IMR-90 (cell line): ENCODE measurements at regions not wholly inside any gene's neighbourhood (a gene's known extent, or its start where the extent isn't known, plus 50 kb on each side); places are given as distances from the start of the nearest gene placed in this dataset.

Experiments used
- ATAC-seq: fragments of 200-7000 bp; cut with Tn5 transposase; 2 replicates; pipeline ENCODE4 v1.9.1; 2020; ENCODE audit warnings: low read depth, mild to moderate bottlenecking, moderate library complexity
- BruUV-seq: library from RNA; stranded (reverse); fragments of 400-500 nt; replicated peaks from 2 replicates; lab custom pipeline; 2021; lab: Mats Ljungman, UMichigan
- CTCF ChIA-PET: fragments of 300-600 bp; formaldehyde crosslinking; extraction: SDS; loops from one replicate; lab custom pipeline; 2021; ENCODE audit warnings: antibody characterized with exemption; lab: Yijun Ruan, JAX
- POLR2A ChIA-PET: fragments of 300-600 bp; sonication (Branson Sonifier 250); formaldehyde crosslinking; loops from one replicate; lab custom pipeline; 2022; ENCODE audit warnings: antibody characterized with exemption; ENCODE audit not compliant: unreplicated experiment; lab: Charles Lee
- DNase-seq: peaks from one replicate; pipeline ENCODE4 v3.0.0; 2013
- H2AFZ ChIP-seq: replicated peaks from 2 replicates; pipeline ENCODE3; 2013; ENCODE audit warnings: low read length, mild to moderate bottlenecking; ENCODE audit not compliant: poor library complexity
- H2AK5ac ChIP-seq: 2 replicates; pipeline ENCODE4 v1.6.1; 2013; ENCODE audit warnings: low read depth, low read length, inconsistent platforms
- H2AK9ac ChIP-seq: replicated peaks from 2 replicates; pipeline ENCODE3; 2013; ENCODE audit warnings: mild to moderate bottlenecking, low read depth, low read length, moderate library complexity; ENCODE audit not compliant: poor library complexity
- H2BK120ac ChIP-seq: 2 replicates; pipeline ENCODE4 v1.6.1; 2013; ENCODE audit warnings: low read depth, low read length, inconsistent platforms
- H2BK15ac ChIP-seq: 3 replicates; pipeline ENCODE4 v1.6.1; 2013; ENCODE audit warnings: low read depth, low read length, inconsistent platforms
- H2BK20ac ChIP-seq: 2 replicates; pipeline ENCODE4 v1.6.1; 2013; ENCODE audit warnings: low read depth, mild to moderate bottlenecking, inconsistent platforms, low read length, moderate library complexity
- H2BK5ac ChIP-seq: 2 replicates; pipeline ENCODE4 v1.6.1; 2013; ENCODE audit warnings: mild to moderate bottlenecking, low read depth, low read length, inconsistent platforms; ENCODE audit not compliant: poor library complexity, severe bottlenecking
- H3K14ac ChIP-seq: replicated peaks from 2 replicates; pipeline ENCODE4 v1.6.1; 2013; ENCODE audit warnings: low read depth, low read length, inconsistent platforms
- H3K18ac ChIP-seq: 2 replicates; pipeline ENCODE4 v1.6.1; 2013; ENCODE audit warnings: low read depth, low read length, control low read depth
- H3K23ac ChIP-seq: 2 replicates; pipeline ENCODE4 v1.6.1; 2013; ENCODE audit warnings: low read depth, low read length, inconsistent platforms
- H3K27ac ChIP-seq: 2 replicates; pipeline ENCODE4 v1.5.1; 2013; ENCODE audit warnings: mild to moderate bottlenecking, control low read depth, low read length; ENCODE audit not compliant: insufficient read depth
- H3K27me3 ChIP-seq: 2 replicates; pipeline ENCODE4 v1.6.1; 2013; ENCODE audit warnings: low read length; ENCODE audit not compliant: control insufficient read depth, insufficient read depth
- H3K36me3 ChIP-seq: 2 replicates; pipeline ENCODE4 v1.6.1; 2013; ENCODE audit warnings: low read length, mixed read lengths; ENCODE audit not compliant: control insufficient read depth, insufficient read depth
- H3K4ac ChIP-seq: 2 replicates; pipeline ENCODE4 v1.6.1; 2013; ENCODE audit warnings: low read depth, low read length, inconsistent platforms
- H3K4me1 ChIP-seq: 2 replicates; pipeline ENCODE4 v1.6.1; 2013; ENCODE audit warnings: low read length, mixed read lengths; ENCODE audit not compliant: control insufficient read depth, insufficient read depth
- H3K4me2 ChIP-seq: 2 replicates; pipeline ENCODE4 v1.6.1; 2013; ENCODE audit warnings: low read depth, mild to moderate bottlenecking, control low read depth, low read length, moderate library complexity
- H3K4me3 ChIP-seq: 2 replicates; pipeline ENCODE4 v1.5.1; 2013; ENCODE audit warnings: low read depth, mild to moderate bottlenecking, control low read depth, low read length, moderate library complexity; ENCODE audit not compliant: insufficient read depth
- H3K56ac ChIP-seq: 2 replicates; pipeline ENCODE4 v1.6.1; 2013; ENCODE audit warnings: low read length, inconsistent platforms; ENCODE audit not compliant: insufficient read depth; ENCODE audit errors: extremely low read depth
- H3K79me1 ChIP-seq, 2 experiments: 2 replicates each; pipeline ENCODE4 v1.6.1; 2013; ENCODE audit warnings: low read length in 2 of 2, inconsistent platforms in 1 of 2, low read depth in 1 of 2
- H3K9ac ChIP-seq: 2 replicates; pipeline ENCODE4 v1.6.1; 2013; ENCODE audit warnings: low read depth, low read length, control low read depth
- H3K9me1 ChIP-seq: 2 replicates; pipeline ENCODE4 v1.6.1; 2013; ENCODE audit warnings: low read length, inconsistent platforms; ENCODE audit not compliant: insufficient read depth
- H3K9me3 ChIP-seq: 2 replicates; pipeline ENCODE4 v1.6.1; 2013; ENCODE audit warnings: low read length; ENCODE audit not compliant: control insufficient read depth, insufficient read depth
- H4K20me1 ChIP-seq: 2 replicates; pipeline ENCODE4 v1.6.1; 2013; ENCODE audit warnings: low read length, inconsistent platforms; ENCODE audit not compliant: insufficient read depth
- H4K5ac ChIP-seq: 2 replicates; pipeline ENCODE4 v1.6.1; 2013; ENCODE audit warnings: mild to moderate bottlenecking, low read depth, low read length, control low read depth
- H4K8ac ChIP-seq, 2 experiments: 2 replicates each; pipeline ENCODE4 v1.6.1; 2013; ENCODE audit warnings: low read depth in 2 of 2, low read length in 2 of 2, control low read depth in 1 of 2, inconsistent platforms in 1 of 2
- H4K91ac ChIP-seq: 2 replicates; pipeline ENCODE4 v1.6.1; 2013; ENCODE audit warnings: low read depth, low read length, inconsistent platforms; ENCODE audit not compliant: insufficient read depth
- BHLHE40 ChIP-seq: fragments of 150-350 bp; IDR thresholded peaks from 2 replicates; pipeline ENCODE4 v1.6.1; 2016; ENCODE audit warnings: mild to moderate bottlenecking, low read depth, low read length
- CEBPB ChIP-seq: IDR thresholded peaks from 2 replicates; pipeline ENCODE4 v1.6.1; 2012; ENCODE audit warnings: low read depth, low read length, improper control_type of control experiment
- FOS ChIP-seq: fragments of 150-350 bp; IDR thresholded peaks from 2 replicates; pipeline ENCODE4 v1.6.1; 2016; ENCODE audit warnings: low read depth, low read length
- MXI1 ChIP-seq: IDR thresholded peaks from 2 replicates; pipeline ENCODE4 v1.6.1; 2012; ENCODE audit warnings: low read depth, mild to moderate bottlenecking, low read length, moderate library complexity, borderline replicate concordance
- NFE2L2 ChIP-seq: fragments of 150-350 bp; IDR thresholded peaks from 2 replicates; pipeline ENCODE4 v1.6.1; 2016; ENCODE audit warnings: low read depth, mild to moderate bottlenecking, low read length
- POLR2A ChIP-seq: IDR thresholded peaks from 2 replicates; pipeline ENCODE4 v1.6.1; 2012; ENCODE audit warnings: mild to moderate bottlenecking, low read depth, low read length
- RAD21 ChIP-seq: IDR thresholded peaks from 2 replicates; pipeline ENCODE4 v1.6.1; 2012; ENCODE audit warnings: low read length, improper control_type of control experiment
- RCOR1 ChIP-seq: IDR thresholded peaks from 2 replicates; pipeline ENCODE4 v1.6.1; 2012; ENCODE audit warnings: mild to moderate bottlenecking, low read length, improper control_type of control experiment; ENCODE audit not compliant: insufficient replicate concordance
- RFX5 ChIP-seq: IDR thresholded peaks from 2 replicates; pipeline ENCODE4 v1.8.0; 2012; ENCODE audit warnings: low read depth, mild to moderate bottlenecking, low read length, moderate library complexity
- SMC3 ChIP-seq: fragments of 150-350 bp; IDR thresholded peaks from 2 replicates; pipeline ENCODE4 v1.6.1; 2016; ENCODE audit warnings: low read depth, mild to moderate bottlenecking, antibody characterized with exemption, low read length, moderate library complexity
- WGBS, 2 experiments: methylation state at CpG; one replicate each; pipeline versions ENCODE4 v1.1.5 to v1.1.7; 2013; ENCODE audit warnings: missing lambda C conversion rate in 2 of 2; ENCODE audit not compliant: insufficient read length in 1 of 2; ENCODE audit errors: extremely low coverage in 2 of 2; 5-methylcytosine and 5-hydroxymethylcytosine counted together
- dilution Hi-C: fragments of 300-500 bp; cut with HindIII; formaldehyde crosslinking; loops from one replicate; pipeline ENCODE4 v1.14.3; 2018; ENCODE audit warnings: low sequenced_read_pairs; ENCODE audit not compliant: unreplicated experiment
- in situ Hi-C: fragments of 300-500 bp; cut with MboI; formaldehyde crosslinking; loops from 3 replicates; pipeline ENCODE4 v1.14.3; 2019; ENCODE audit warnings: low sequenced_read_pairs, inconsistent platforms, mixed read lengths
- intact Hi-C: fragments of 100-400 bp; cut with micrococcal nuclease; formaldehyde crosslinking; loops from 2 replicates; pipeline ENCODE4 v1.10.0; 2022
- TF ChIP-seq, protein P1 (sequence below): fragments of 150-350 bp; IDR thresholded peaks from 2 replicates; pipeline ENCODE4 v1.6.1; 2017; ENCODE audit warnings: mild to moderate bottlenecking, antibody characterized with exemption, low read length, low read depth
- TF ChIP-seq, protein P2 (sequence below): conservative IDR thresholded peaks from 2 replicates; pipeline ENCODE4 v1.5.1; 2012; ENCODE audit warnings: mild to moderate bottlenecking, low read depth, low read length, improper control_type of control experiment

DNA sequence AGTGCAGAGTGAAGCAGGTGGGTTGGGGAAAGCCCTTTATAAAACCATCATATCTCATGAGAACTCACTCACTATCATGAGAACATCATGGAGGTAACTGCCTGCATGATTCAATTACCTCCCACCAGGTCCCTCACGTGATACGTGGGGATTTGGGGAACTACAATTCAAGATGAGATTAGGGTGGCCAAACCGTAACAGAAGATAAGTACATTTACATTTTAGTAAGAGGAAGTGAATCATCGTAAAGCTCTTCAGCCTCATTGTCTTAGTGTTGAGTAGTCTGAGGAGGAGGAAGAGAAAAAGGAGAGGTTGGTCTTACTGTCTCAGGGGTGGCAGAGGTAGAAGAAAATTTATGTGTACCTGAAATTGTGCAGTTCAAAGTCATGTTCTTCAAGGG is 1053.4 kb upstream of the ADGRL4 start:
- no peak overlapping the region for H3K27ac ChIP-seq
- H3K9me1 ChIP-seq = no peaks in the 10 kb centered on the region
- no peaks in the 10 kb centered on the region for H3K36me3 ChIP-seq
- H2BK20ac ChIP-seq = no peak overlapping the region
- CTCF ChIA-PET = no interaction called here
- H3K23ac ChIP-seq = no peak overlapping the region
- no peak overlapping the region for H3K56ac ChIP-seq
- no peaks in the 10 kb centered on the region for H3K79me1 ChIP-seq
- BruUV-seq = no TSS peak
- H2AFZ ChIP-seq = no peak overlapping the region
- H2AK5ac ChIP-seq = no peak overlapping the region
- H3K27me3 ChIP-seq = no peaks in the 10 kb centered on the region
- no peaks in the 10 kb centered on the region for H3K9me3 ChIP-seq
- no peaks in the 10 kb centered on the region for H3K4me1 ChIP-seq
- H4K91ac ChIP-seq = no peak overlapping the region
- ATAC-seq = no peak
- no peak overlapping the region for H2BK5ac ChIP-seq
- H2BK15ac ChIP-seq = no peak overlapping the region
- H2AK9ac ChIP-seq = no peak overlapping the region
- intact Hi-C loops = no loop called here
- no peak overlapping the region for H3K14ac ChIP-seq
- POLR2A ChIA-PET = no interaction called here
- TF ChIP-seq FOS (no peak), NFE2L2 (no peak), RAD21 (no peak), RFX5 (no peak), SMC3 (no peak), BHLHE40 (no peak), POLR2A (no peak), RCOR1 (no peak), MXI1 (no peak), CEBPB (no peak)
- TF ChIP-seq, protein P1, sequence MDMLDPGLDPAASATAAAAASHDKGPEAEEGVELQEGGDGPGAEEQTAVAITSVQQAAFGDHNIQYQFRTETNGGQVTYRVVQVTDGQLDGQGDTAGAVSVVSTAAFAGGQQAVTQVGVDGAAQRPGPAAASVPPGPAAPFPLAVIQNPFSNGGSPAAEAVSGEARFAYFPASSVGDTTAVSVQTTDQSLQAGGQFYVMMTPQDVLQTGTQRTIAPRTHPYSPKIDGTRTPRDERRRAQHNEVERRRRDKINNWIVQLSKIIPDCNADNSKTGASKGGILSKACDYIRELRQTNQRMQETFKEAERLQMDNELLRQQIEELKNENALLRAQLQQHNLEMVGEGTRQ = no peak
- TF ChIP-seq, protein P2, sequence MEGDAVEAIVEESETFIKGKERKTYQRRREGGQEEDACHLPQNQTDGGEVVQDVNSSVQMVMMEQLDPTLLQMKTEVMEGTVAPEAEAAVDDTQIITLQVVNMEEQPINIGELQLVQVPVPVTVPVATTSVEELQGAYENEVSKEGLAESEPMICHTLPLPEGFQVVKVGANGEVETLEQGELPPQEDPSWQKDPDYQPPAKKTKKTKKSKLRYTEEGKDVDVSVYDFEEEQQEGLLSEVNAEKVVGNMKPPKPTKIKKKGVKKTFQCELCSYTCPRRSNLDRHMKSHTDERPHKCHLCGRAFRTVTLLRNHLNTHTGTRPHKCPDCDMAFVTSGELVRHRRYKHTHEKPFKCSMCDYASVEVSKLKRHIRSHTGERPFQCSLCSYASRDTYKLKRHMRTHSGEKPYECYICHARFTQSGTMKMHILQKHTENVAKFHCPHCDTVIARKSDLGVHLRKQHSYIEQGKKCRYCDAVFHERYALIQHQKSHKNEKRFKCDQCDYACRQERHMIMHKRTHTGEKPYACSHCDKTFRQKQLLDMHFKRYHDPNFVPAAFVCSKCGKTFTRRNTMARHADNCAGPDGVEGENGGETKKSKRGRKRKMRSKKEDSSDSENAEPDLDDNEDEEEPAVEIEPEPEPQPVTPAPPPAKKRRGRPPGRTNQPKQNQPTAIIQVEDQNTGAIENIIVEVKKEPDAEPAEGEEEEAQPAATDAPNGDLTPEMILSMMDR = no peak
- no peak overlapping the region for H3K9ac ChIP-seq
- H4K20me1 ChIP-seq = no peaks in the 10 kb centered on the region
- no peak overlapping the region for H2BK120ac ChIP-seq
- H3K4me2 ChIP-seq = no peak overlapping the region
- no CpG with 5 or more reads among the region's 4 CpGs for whole genome bisulfite sequencing, 2 experiments
- DNase-seq = no peak
- H3K4ac ChIP-seq = no peak overlapping the region
- in situ Hi-C loops = no loop called here
- H3K4me3 ChIP-seq = no peak overlapping the region
- H4K8ac ChIP-seq = no peak overlapping the region
- H4K5ac ChIP-seq = no peak overlapping the region
- dilution Hi-C loops = no loop called here
- no peak overlapping the region for H3K18ac ChIP-seq
